HEK293 (cell line): ENCODE measurements at regions not wholly inside any gene's neighbourhood (a gene's known extent, or its start where the extent isn't known, plus 50 kb on each side); places are given as distances from the start of the nearest gene placed in this dataset.

Experiments used
- CTCF ChIA-PET: fragments of 350-600 bp; formaldehyde crosslinking; extraction: SDS; loops from one replicate; lab custom pipeline; 2021; ENCODE audit warnings: antibody characterized with exemption; lab: Yijun Ruan, JAX
- POLR2A ChIA-PET: fragments of 300-600 bp; formaldehyde crosslinking; extraction: SDS; loops from one replicate; lab custom pipeline; 2020; ENCODE audit warnings: antibody characterized with exemption, inconsistent platforms; lab: Yijun Ruan, JAX
- H3K27ac ChIP-seq: fragments of 200-500 bp; sonication (Bioruptor generic); 2 replicates; pipeline ENCODE4 v1.5.1; 2014; ENCODE audit warnings: low read depth, low read length, control low read depth, inconsistent platforms; ENCODE audit errors: extremely low read depth
- H3K36me3 ChIP-seq, 2 experiments: fragments of 200-500 bp in 1 of 2; sonication (Bioruptor generic) in 1 of 2; 1 replicate in 1 of 2; 2 replicates in 1 of 2; pipeline ENCODE4 v1.5.1; 2014 to 2017; ENCODE audit warnings: inconsistent platforms in 2 of 2, low read length in 2 of 2; ENCODE audit not compliant: control insufficient read depth in 2 of 2, insufficient read depth in 1 of 2
- H3K4me1 ChIP-seq: fragments of 200-500 bp; sonication (Bioruptor generic); 2 replicates; pipeline ENCODE4 v1.5.1; 2014; ENCODE audit warnings: mild to moderate bottlenecking, low read length, inconsistent platforms; ENCODE audit not compliant: control insufficient read depth, insufficient read depth
- H3K4me3 ChIP-seq: 2 replicates; pipeline ENCODE4 v1.5.1; 2011; ENCODE audit warnings: low read depth, mild to moderate bottlenecking, control low read depth, low read length, moderate library complexity
- H3K9me3 ChIP-seq: fragments of 200-500 bp; sonication (Bioruptor generic); 2 replicates; pipeline ENCODE4 v1.5.1; 2014; ENCODE audit warnings: low read depth, low read length, inconsistent platforms; ENCODE audit not compliant: control insufficient read depth, insufficient read depth
- KLF1 ChIP-seq: fragments of 450-650 bp; formaldehyde crosslinking; IDR thresholded peaks from 2 replicates; pipeline ENCODE4 v1.5.1; 2016; ENCODE audit warnings: missing biosample characterization, missing genetic modification characterization
- KLF10 ChIP-seq: fragments of 450-650 bp; IDR thresholded peaks from 2 replicates; pipeline ENCODE4 v1.5.1; 2018; ENCODE audit warnings: missing biosample characterization, mild to moderate bottlenecking, missing genetic modification characterization
- PRDM2 ChIP-seq: fragments of 450-650 bp; formaldehyde crosslinking; IDR thresholded peaks from 2 replicates; pipeline ENCODE4 v1.5.1; 2016; ENCODE audit warnings: missing biosample characterization, missing genetic modification characterization, borderline replicate concordance
- SALL2 ChIP-seq: fragments of 450-650 bp; formaldehyde crosslinking; IDR thresholded peaks from 2 replicates; pipeline ENCODE4 v1.5.0; 2017; ENCODE audit warnings: missing biosample characterization, mild to moderate bottlenecking, missing genetic modification characterization, borderline replicate concordance
- SETDB1 ChIP-seq: IDR thresholded peaks from one replicate; pipeline ENCODE4 v1.6.1; 2017; ENCODE audit warnings: mild to moderate bottlenecking, low read length, moderate library complexity, mixed read lengths; ENCODE audit not compliant: insufficient read length
- ZIC2 ChIP-seq: fragments of 450-650 bp; formaldehyde crosslinking; IDR thresholded peaks from 2 replicates; pipeline ENCODE4 v1.5.1; 2016; ENCODE audit warnings: missing biosample characterization, missing genetic modification characterization
- ZNF16 ChIP-seq: fragments of 450-650 bp; formaldehyde crosslinking; IDR thresholded peaks from 2 replicates; pipeline ENCODE4 v1.5.1; 2016; ENCODE audit warnings: low read depth, missing biosample characterization, missing genetic modification characterization
- ZNF18 ChIP-seq: fragments of 450-650 bp; formaldehyde crosslinking; IDR thresholded peaks from 2 replicates; pipeline ENCODE4 v1.5.1; 2016; ENCODE audit warnings: missing biosample characterization, missing genetic modification characterization
- ZNF311 ChIP-seq: fragments of 450-650 bp; formaldehyde crosslinking; IDR thresholded peaks from 2 replicates; pipeline ENCODE4 v1.5.1; 2017; ENCODE audit warnings: missing biosample characterization, missing genetic modification characterization, borderline replicate concordance
- ZNF350 ChIP-seq: fragments of 450-650 bp; formaldehyde crosslinking; IDR thresholded peaks from 2 replicates; pipeline ENCODE4 v1.5.0; 2017; ENCODE audit warnings: missing biosample characterization, mild to moderate bottlenecking, missing genetic modification characterization
- ZNF488 ChIP-seq: fragments of 450-650 bp; formaldehyde crosslinking; IDR thresholded peaks from 2 replicates; pipeline ENCODE4 v1.5.1; 2016; ENCODE audit warnings: missing biosample characterization, missing genetic modification characterization
- ZNF529 ChIP-seq: fragments of 450-650 bp; formaldehyde crosslinking; IDR thresholded peaks from 2 replicates; pipeline ENCODE4 v1.5.1; 2017; ENCODE audit warnings: missing genetic modification characterization, missing biosample characterization; ENCODE audit not compliant: insufficient replicate concordance
- ZNF561 ChIP-seq: fragments of 450-650 bp; IDR thresholded peaks from 2 replicates; pipeline ENCODE4 v1.5.1; 2018; ENCODE audit warnings: missing biosample characterization, missing genetic modification characterization, borderline replicate concordance
- ZNF639 ChIP-seq: fragments of 450-650 bp; formaldehyde crosslinking; IDR thresholded peaks from 2 replicates; pipeline ENCODE4 v1.5.1; 2016; ENCODE audit warnings: missing biosample characterization, missing genetic modification characterization
- ZNF692 ChIP-seq: fragments of 450-650 bp; formaldehyde crosslinking; IDR thresholded peaks from 2 replicates; pipeline ENCODE4 v1.5.1; 2016; ENCODE audit warnings: missing biosample characterization, missing genetic modification characterization
- ZNF707 ChIP-seq: fragments of 450-650 bp; formaldehyde crosslinking; IDR thresholded peaks from 2 replicates; pipeline ENCODE4 v1.5.1; 2016; ENCODE audit warnings: missing biosample characterization, missing genetic modification characterization
- ZXDB ChIP-seq: fragments of 450-650 bp; formaldehyde crosslinking; IDR thresholded peaks from 2 replicates; pipeline ENCODE4 v1.5.1; 2016; ENCODE audit warnings: missing biosample characterization, missing genetic modification characterization
- TF ChIP-seq, protein P1 (sequence below): fragments of 450-650 bp; formaldehyde crosslinking; IDR thresholded peaks from 2 replicates; pipeline ENCODE4 v1.5.1; 2017; ENCODE audit warnings: missing biosample characterization, missing genetic modification characterization

DNA sequence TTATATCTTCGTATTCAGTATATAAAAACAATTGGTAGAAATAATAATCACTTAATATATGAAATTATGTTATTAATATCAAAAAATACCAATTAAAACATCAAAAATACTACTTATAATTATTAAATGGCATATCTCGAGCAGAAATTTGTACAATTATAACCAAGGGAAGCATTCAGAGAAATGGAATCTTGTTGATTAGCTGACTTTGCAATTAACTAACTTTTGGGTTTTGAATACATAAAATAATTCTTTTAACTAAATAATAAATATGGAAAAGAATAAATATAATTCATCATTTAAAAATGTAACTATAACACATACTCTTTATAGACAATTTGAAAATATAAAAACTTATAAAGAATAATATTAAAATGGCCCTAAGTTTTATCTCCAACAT, 160.2 kb upstream of the LRRN1 start:
- Histone ChIP-seq H3K9me3 (no peaks in the 10 kb centered on the region), H3K36me3 (no peaks in the 10 kb centered on the region), H3K4me1 (no peaks in the 10 kb centered on the region), H3K27ac (no peak overlapping the region), H3K4me3 (no peak overlapping the region)
- TF ChIP-seq SETDB1 (no peak), ZNF707 (no peak), KLF10 (tag by site-specific recombination) (no peak), SALL2 (tag by site-specific recombination) (no peak), ZNF561 (no peak), ZIC2 (tag by site-specific recombination) (no peak), ZNF18 (tag by site-specific recombination) (no peak), ZNF350 (no peak), ZNF529 (no peak), ZNF16 (tag by site-specific recombination) (no peak), ZXDB (tag by site-specific recombination) (no peak), ZNF311 (tag by site-specific recombination) (no peak), KLF1 (tag by site-specific recombination) (no peak), ZNF692 (no peak)
- TF ChIP-seq, protein P1, sequence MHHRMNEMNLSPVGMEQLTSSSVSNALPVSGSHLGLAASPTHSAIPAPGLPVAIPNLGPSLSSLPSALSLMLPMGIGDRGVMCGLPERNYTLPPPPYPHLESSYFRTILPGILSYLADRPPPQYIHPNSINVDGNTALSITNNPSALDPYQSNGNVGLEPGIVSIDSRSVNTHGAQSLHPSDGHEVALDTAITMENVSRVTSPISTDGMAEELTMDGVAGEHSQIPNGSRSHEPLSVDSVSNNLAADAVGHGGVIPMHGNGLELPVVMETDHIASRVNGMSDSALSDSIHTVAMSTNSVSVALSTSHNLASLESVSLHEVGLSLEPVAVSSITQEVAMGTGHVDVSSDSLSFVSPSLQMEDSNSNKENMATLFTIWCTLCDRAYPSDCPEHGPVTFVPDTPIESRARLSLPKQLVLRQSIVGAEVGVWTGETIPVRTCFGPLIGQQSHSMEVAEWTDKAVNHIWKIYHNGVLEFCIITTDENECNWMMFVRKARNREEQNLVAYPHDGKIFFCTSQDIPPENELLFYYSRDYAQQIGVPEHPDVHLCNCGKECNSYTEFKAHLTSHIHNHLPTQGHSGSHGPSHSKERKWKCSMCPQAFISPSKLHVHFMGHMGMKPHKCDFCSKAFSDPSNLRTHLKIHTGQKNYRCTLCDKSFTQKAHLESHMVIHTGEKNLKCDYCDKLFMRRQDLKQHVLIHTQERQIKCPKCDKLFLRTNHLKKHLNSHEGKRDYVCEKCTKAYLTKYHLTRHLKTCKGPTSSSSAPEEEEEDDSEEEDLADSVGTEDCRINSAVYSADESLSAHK = no peak
- ChIA-PET CTCF (no interaction called here), POLR2A (interaction anchor here (0.6 kb wide), 1 partner anchor 398 kb away, joined by 3 read pairs; no protein-coding TSS in a partner anchor)

GRCh38 chr3:3636815-3637214, 162.4 kb upstream of the LRRN1 start:
- Histone ChIP-seq H3K4me3 (no peak overlapping the region), H3K9me3 (no peaks in the 10 kb centered on the region), H3K36me3 (no peaks in the 10 kb centered on the region), H3K4me1 (no peaks in the 10 kb centered on the region), H3K27ac (no peak overlapping the region)
- no peak for TF ChIP-seq ZNF311 (tag by site-specific recombination)
- ChIA-PET CTCF (no interaction called here), POLR2A (no interaction called here)

GRCh38 chr3:3635109-3635508, 164.1 kb upstream of the LRRN1 start:
- TF ChIP-seq ZNF639 (tag by site-specific recombination) (no peak), ZNF488 (tag by site-specific recombination) (no peak), PRDM2 (tag by site-specific recombination) (no peak)
- TF ChIP-seq, all 188 proteins: peak for 0
- Histone ChIP-seq H3K4me3 (no peak overlapping the region), H3K27ac (no peak overlapping the region), H3K36me3 (no peaks in the 10 kb centered on the region), H3K4me1 (no peaks in the 10 kb centered on the region), H3K9me3 (no peaks in the 10 kb centered on the region)
- POLR2A ChIA-PET = no interaction called here
- CTCF ChIA-PET = no interaction called here
